ENCODE measurements at regions not wholly inside any gene's neighbourhood (a gene's known extent, or its start where the extent isn't known, plus 50 kb on each side); places are given as distances from the start of the nearest gene placed in this dataset.

GRCh38 chr3:36633060-36633459 lies 131.3 kb downstream of the DCLK3 start:
- Histone ChIP-seq H3K27me3 (no peaks in the 10 kb centered on the region), H3K9me3 (peaks cover 0 to 6% (median 0%) of the 10 kb centered on the region in 4 donors), H3K36me3 (no peaks in the 10 kb centered on the region), H3K4me1 (no peaks in the 10 kb centered on the region), H3K4me3 (no peak overlapping the region), H3K27ac (no peak overlapping the region)
- DNase-seq, result no peak
- no peak for TF ChIP-seq POLR2A (IDR thresholded peaks at IDR 0.05)
- TF ChIP-seq EP300 (IDR thresholded peaks at IDR 0.05), result no peak
- TF ChIP-seq POLR2AphosphoS5 (IDR thresholded peaks at IDR 0.05), result no peak
- no peak for TF ChIP-seq CTCF (IDR thresholded peaks at IDR 0.05)
- intact Hi-C loops (cut with DNase I; ENCODE audit: low total_unique reads), result no loop called here
- WGBS, 5 donors, result 90 to 96% (median 93%) methylated on average over 5 of the region's 5 CpGs

- no peaks in the 10 kb centered on the region for H3K4me1 ChIP-seq
- TF ChIP-seq CTCF (IDR thresholded peaks at IDR 0.05) (no peak), POLR2A (IDR thresholded peaks at IDR 0.05) (no peak), EP300 (IDR thresholded peaks at IDR 0.05) (no peak), POLR2AphosphoS5 (IDR thresholded peaks at IDR 0.05) (no peak)
- no peaks in the 10 kb centered on the region for H3K36me3 ChIP-seq
- WGBS, 5 donors, result 71 to 92% (median 78%) methylated on average over 4 of the region's 4 CpGs
- intact Hi-C loops (cut with DNase I; ENCODE audit: low total_unique reads), result no loop called here
- no peak overlapping the region for H3K27ac ChIP-seq
- peaks cover 0 to 6% (median 0%) of the 10 kb centered on the region in 4 donors for H3K9me3 ChIP-seq
- no peak for DNase-seq
- no peak overlapping the region for H3K4me3 ChIP-seq
- no peaks in the 10 kb centered on the region for H3K27me3 ChIP-seq
These were observed 132.8 kb downstream of the DCLK3 start for GRCh38 chr3:36631549-36631948.

- no peak overlapping the region for H3K4me3 ChIP-seq
- H3K27ac ChIP-seq, result no peak overlapping the region
- H3K27me3 ChIP-seq, result no peaks in the 10 kb centered on the region
- TF ChIP-seq POLR2AphosphoS5 (IDR thresholded peaks at IDR 0.05) (no peak), EP300 (IDR thresholded peaks at IDR 0.05) (no peak), CTCF (IDR thresholded peaks at IDR 0.05) (no peak), POLR2A (IDR thresholded peaks at IDR 0.05) (no peak)
- H3K9me3 ChIP-seq, result peaks cover 0 to 6% (median 0%) of the 10 kb centered on the region in 4 donors
- no peaks in the 10 kb centered on the region for H3K36me3 ChIP-seq
- no peaks in the 10 kb centered on the region for H3K4me1 ChIP-seq
- no peak for DNase-seq
- intact Hi-C loops (cut with DNase I; ENCODE audit: low total_unique reads), result no loop called here
These were observed 148.5 kb downstream of the DCLK3 start for GRCh38 chr3:36615861-36616260.

GRCh38 chr3:36606871-36607765 lies 157.2 kb downstream of the DCLK3 start:
- peaks cover 0 to 1% (median 0%) of the 10 kb centered on the region in 4 donors for H3K9me3 ChIP-seq
- no peak for TF ChIP-seq EP300 (IDR thresholded peaks at IDR 0.05)
- no peak for TF ChIP-seq POLR2A (IDR thresholded peaks at IDR 0.05)
- no peak for TF ChIP-seq CTCF (IDR thresholded peaks at IDR 0.05)
- no peak for TF ChIP-seq POLR2AphosphoS5 (IDR thresholded peaks at IDR 0.05)
- H3K36me3 ChIP-seq, result no peaks in the 10 kb centered on the region
- intact Hi-C loops (cut with DNase I; ENCODE audit: low total_unique reads), result no loop called here
- no peaks in the 10 kb centered on the region for H3K4me1 ChIP-seq
- no peak overlapping the region for H3K27ac ChIP-seq
- H3K27me3 ChIP-seq, result peaks cover 0 to 3% (median 0%) of the 10 kb centered on the region in 3 donors
- H3K4me3 ChIP-seq, result no peak overlapping the region
- 12 to 21% (median 19%) methylated on average over 4 of the region's 4 CpGs for WGBS, 5 donors
- no peak for DNase-seq

Data from stomach (tissue), 8 donors.